ENCODE measurements at regions not wholly inside any gene's neighbourhood (a gene's known extent, or its start where the extent isn't known, plus 50 kb on each side); places are given as distances from the start of the nearest gene placed in this dataset.

DNA sequence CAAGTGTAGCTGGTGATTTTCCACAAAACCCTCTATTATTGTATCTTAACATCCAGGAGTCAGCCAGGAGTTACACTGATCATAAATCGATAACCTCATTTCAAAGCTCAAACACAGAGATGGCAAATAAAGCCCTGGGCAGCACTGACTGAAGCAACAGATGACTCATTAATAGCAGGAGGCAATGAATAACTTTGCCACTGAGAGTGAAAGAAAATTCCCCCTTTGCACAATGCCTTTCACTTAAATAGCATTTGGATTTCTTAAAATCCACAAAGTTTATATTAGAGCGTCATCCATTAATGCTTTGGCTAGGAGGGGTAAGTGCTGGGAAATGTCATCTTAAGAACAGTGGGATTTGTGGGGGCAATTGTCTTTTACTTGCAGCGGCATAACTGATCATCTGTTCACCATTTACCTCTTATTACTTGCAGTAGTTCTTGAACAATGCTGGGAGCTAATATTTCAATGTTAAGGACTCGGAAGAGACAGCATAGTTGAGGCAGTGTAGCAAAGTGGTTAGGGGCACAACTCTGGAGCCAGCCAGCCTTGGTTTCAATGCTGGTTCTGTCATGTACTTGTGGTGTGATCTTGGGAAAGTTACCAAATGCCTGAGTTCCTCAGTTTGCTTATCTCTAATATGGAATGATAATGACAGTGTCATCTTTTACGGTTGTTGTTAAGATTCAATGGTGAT is 630.4 kb upstream of the TBL1XR1 start (continued):
- TF ChIP-seq, protein P1, sequence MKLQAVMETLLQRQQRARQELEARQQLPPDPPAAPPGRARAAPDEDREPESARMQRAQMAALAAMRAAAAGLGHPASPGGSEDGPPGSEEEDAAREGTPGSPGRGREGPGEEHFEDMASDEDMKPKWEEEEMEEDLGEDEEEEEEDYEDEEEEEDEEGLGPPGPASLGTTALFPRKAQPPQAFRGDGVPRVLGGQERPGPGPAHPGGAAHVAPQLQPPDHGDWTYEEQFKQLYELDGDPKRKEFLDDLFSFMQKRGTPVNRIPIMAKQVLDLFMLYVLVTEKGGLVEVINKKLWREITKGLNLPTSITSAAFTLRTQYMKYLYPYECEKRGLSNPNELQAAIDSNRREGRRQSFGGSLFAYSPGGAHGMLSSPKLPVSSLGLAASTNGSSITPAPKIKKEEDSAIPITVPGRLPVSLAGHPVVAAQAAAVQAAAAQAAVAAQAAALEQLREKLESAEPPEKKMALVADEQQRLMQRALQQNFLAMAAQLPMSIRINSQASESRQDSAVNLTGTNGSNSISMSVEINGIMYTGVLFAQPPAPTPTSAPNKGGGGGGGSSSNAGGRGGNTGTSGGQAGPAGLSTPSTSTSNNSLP (IDR thresholded peaks at IDR 0.05; ENCODE audit: low read depth, low read length): peak; percentile 100
- TF ChIP-seq GTF2F1 (IDR thresholded peaks at IDR 0.05; ENCODE audit: low read length) (no peak), ZFP82 (CRISPR knock-in tag; IDR thresholded peaks at IDR 0.05; ENCODE audit: borderline replicate concordance) (no peak), TOE1 (CRISPR knock-in tag; IDR thresholded peaks at IDR 0.05) (no peak), NFIC (IDR thresholded peaks at IDR 0.05; ENCODE audit: low read length) (peak; percentile 92; the same call in 1 of the 2 replicates), ZNF768 (CRISPR knock-in tag; IDR thresholded peaks at IDR 0.05) (no peak), KDM1A (CRISPR knock-in tag; IDR thresholded peaks at IDR 0.05) (peak; percentile 14; the same call in 1 of the 2 replicates), ONECUT2 (CRISPR knock-in tag; IDR thresholded peaks at IDR 0.05) (peak; percentile 99), KMT2A (CRISPR knock-in tag; IDR thresholded peaks at IDR 0.05) (peak; percentile 21; the same call in 1 of the 2 replicates), ZNF672 (CRISPR knock-in tag; IDR thresholded peaks at IDR 0.05) (no peak), ESRRA (CRISPR knock-in tag; IDR thresholded peaks at IDR 0.05; ENCODE audit: low read depth) (no peak), ZNF878 (CRISPR knock-in tag; IDR thresholded peaks at IDR 0.05) (peak; percentile 45; the same call in 1 of the 2 replicates), TBX3 (IDR thresholded peaks at IDR 0.05; ENCODE audit: borderline replicate concordance) (0 out of 2 replicates have a peak, but pooled peaks have one; percentile 16), FOSL1 (CRISPR knock-in tag; IDR thresholded peaks at IDR 0.05; ENCODE audit: borderline replicate concordance) (peak; percentile 90), ZNF7 (CRISPR knock-in tag; IDR thresholded peaks at IDR 0.05) (no peak), ATM (IDR thresholded peaks at IDR 0.05; ENCODE audit: borderline replicate concordance) (no peak), ERF (CRISPR knock-in tag; IDR thresholded peaks at IDR 0.05) (peak; percentile 47; the same call in 1 of the 2 replicates), PHF21A (CRISPR knock-in tag; IDR thresholded peaks at IDR 0.05) (peak; percentile 72; the same call in 1 of the 2 replicates), ZFP37 (CRISPR knock-in tag; IDR thresholded peaks at IDR 0.05; ENCODE audit: borderline replicate concordance) (no peak)
- TF ChIP-seq, protein P2, sequence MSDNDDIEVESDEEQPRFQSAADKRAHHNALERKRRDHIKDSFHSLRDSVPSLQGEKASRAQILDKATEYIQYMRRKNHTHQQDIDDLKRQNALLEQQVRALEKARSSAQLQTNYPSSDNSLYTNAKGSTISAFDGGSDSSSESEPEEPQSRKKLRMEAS (IDR thresholded peaks at IDR 0.05): peak; percentile 56; the same call in 1 of the 2 replicates
- TF ChIP-seq, protein P3, sequence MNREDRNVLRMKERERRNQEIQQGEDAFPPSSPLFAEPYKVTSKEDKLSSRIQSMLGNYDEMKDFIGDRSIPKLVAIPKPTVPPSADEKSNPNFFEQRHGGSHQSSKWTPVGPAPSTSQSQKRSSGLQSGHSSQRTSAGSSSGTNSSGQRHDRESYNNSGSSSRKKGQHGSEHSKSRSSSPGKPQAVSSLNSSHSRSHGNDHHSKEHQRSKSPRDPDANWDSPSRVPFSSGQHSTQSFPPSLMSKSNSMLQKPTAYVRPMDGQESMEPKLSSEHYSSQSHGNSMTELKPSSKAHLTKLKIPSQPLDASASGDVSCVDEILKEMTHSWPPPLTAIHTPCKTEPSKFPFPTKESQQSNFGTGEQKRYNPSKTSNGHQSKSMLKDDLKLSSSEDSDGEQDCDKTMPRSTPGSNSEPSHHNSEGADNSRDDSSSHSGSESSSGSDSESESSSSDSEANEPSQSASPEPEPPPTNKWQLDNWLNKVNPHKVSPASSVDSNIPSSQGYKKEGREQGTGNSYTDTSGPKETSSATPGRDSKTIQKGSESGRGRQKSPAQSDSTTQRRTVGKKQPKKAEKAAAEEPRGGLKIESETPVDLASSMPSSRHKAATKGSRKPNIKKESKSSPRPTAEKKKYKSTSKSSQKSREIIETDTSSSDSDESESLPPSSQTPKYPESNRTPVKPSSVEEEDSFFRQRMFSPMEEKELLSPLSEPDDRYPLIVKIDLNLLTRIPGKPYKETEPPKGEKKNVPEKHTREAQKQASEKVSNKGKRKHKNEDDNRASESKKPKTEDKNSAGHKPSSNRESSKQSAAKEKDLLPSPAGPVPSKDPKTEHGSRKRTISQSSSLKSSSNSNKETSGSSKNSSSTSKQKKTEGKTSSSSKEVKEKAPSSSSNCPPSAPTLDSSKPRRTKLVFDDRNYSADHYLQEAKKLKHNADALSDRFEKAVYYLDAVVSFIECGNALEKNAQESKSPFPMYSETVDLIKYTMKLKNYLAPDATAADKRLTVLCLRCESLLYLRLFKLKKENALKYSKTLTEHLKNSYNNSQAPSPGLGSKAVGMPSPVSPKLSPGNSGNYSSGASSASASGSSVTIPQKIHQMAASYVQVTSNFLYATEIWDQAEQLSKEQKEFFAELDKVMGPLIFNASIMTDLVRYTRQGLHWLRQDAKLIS (CRISPR knock-in tag; IDR thresholded peaks at IDR 0.05): no peak
- TF ChIP-seq, protein P4, sequence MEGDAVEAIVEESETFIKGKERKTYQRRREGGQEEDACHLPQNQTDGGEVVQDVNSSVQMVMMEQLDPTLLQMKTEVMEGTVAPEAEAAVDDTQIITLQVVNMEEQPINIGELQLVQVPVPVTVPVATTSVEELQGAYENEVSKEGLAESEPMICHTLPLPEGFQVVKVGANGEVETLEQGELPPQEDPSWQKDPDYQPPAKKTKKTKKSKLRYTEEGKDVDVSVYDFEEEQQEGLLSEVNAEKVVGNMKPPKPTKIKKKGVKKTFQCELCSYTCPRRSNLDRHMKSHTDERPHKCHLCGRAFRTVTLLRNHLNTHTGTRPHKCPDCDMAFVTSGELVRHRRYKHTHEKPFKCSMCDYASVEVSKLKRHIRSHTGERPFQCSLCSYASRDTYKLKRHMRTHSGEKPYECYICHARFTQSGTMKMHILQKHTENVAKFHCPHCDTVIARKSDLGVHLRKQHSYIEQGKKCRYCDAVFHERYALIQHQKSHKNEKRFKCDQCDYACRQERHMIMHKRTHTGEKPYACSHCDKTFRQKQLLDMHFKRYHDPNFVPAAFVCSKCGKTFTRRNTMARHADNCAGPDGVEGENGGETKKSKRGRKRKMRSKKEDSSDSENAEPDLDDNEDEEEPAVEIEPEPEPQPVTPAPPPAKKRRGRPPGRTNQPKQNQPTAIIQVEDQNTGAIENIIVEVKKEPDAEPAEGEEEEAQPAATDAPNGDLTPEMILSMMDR (CRISPR knock-in tag; IDR thresholded peaks at IDR 0.05): no peak
